Neuronal stem cell (in vitro differentiated cells): ENCODE measurements at regions not wholly inside any gene's neighbourhood (a gene's known extent, or its start where the extent isn't known, plus 50 kb on each side); places are given as distances from the start of the nearest gene placed in this dataset.

Experiments used
- DNase-seq: peaks from one replicate; pipeline ENCODE4 v3.0.0-alpha.2; 2013; ENCODE audit warnings: low spot score
- H2AFZ ChIP-seq: one replicate; pipeline ENCODE4 v1.6.1; 2013; ENCODE audit warnings: mild to moderate bottlenecking, low read length, inconsistent platforms
- H2AK5ac ChIP-seq: 2 replicates; pipeline ENCODE4 v1.6.1; 2013; ENCODE audit warnings: low read depth, mild to moderate bottlenecking, inconsistent platforms, low read length, moderate library complexity, mixed read lengths
- H2BK120ac ChIP-seq: 2 replicates; pipeline ENCODE4 v1.6.1; 2013; ENCODE audit warnings: low read depth, mild to moderate bottlenecking, inconsistent platforms, low read length, moderate library complexity, mixed read lengths
- H2BK12ac ChIP-seq: one replicate; pipeline ENCODE4 v1.6.1; 2013; ENCODE audit warnings: low read length, inconsistent platforms
- H2BK15ac ChIP-seq: 2 replicates; pipeline ENCODE4 v1.6.1; 2013; ENCODE audit warnings: mild to moderate bottlenecking, low read length, inconsistent platforms, mixed read lengths
- H2BK5ac ChIP-seq: one replicate; pipeline ENCODE4 v1.6.1; 2013; ENCODE audit warnings: inconsistent platforms, mild to moderate bottlenecking, low read length, moderate library complexity
- H3K14ac ChIP-seq: one replicate; pipeline ENCODE4 v1.6.1; 2013; ENCODE audit warnings: low read length, inconsistent platforms
- H3K18ac ChIP-seq: 2 replicates; pipeline ENCODE4 v1.6.1; 2013; ENCODE audit warnings: low read length, inconsistent platforms
- H3K23ac ChIP-seq: 2 replicates; pipeline ENCODE4 v1.6.1; 2013; ENCODE audit warnings: low read depth, mild to moderate bottlenecking, mixed read lengths, low read length, inconsistent platforms; ENCODE audit not compliant: poor library complexity
- H3K27ac ChIP-seq: replicated peaks from 3 replicates; pipeline ENCODE4 v1.5.1; 2013; ENCODE audit warnings: low read length, inconsistent platforms
- H3K27me3 ChIP-seq, 3 experiments: 2 replicates each; pipeline ENCODE4 v1.6.1; 2013; ENCODE audit warnings: low read length in 3 of 3, mild to moderate bottlenecking in 2 of 3, inconsistent platforms in 1 of 3, low read depth in 1 of 3, mixed read lengths in 1 of 3, moderate library complexity in 1 of 3; ENCODE audit not compliant: control insufficient read depth in 3 of 3, insufficient read depth in 3 of 3
- H3K36me3 ChIP-seq, 2 donors: replicated peaks in 1 of 2; 2 replicates each; pipeline ENCODE4 v1.6.1; 2013; ENCODE audit warnings: low read length in 2 of 2; ENCODE audit not compliant: control insufficient read depth in 2 of 2, insufficient read depth in 2 of 2
- H3K4ac ChIP-seq: 2 replicates; pipeline ENCODE4 v1.6.1; 2013; ENCODE audit warnings: inconsistent platforms, mild to moderate bottlenecking, low read length, moderate library complexity
- H3K4me1 ChIP-seq, 2 donors: 1 replicate in 1 of 2; 2 replicates in 1 of 2; pipeline ENCODE4 v1.6.1; 2013; ENCODE audit warnings: low read length in 2 of 2, low read depth in 1 of 2; ENCODE audit not compliant: control insufficient read depth in 2 of 2, insufficient read depth in 1 of 2
- H3K4me2 ChIP-seq: one replicate; pipeline ENCODE4 v1.6.1; 2013; ENCODE audit warnings: mild to moderate bottlenecking, low read length, inconsistent platforms; ENCODE audit not compliant: insufficient read depth, poor library complexity, severe bottlenecking
- H3K4me3 ChIP-seq, 2 donors: 2 replicates each; pipeline ENCODE4 v1.5.1; 2013; ENCODE audit warnings: low read length in 2 of 2, mild to moderate bottlenecking in 2 of 2, inconsistent platforms in 1 of 2, moderate library complexity in 1 of 2
- H3K79me1 ChIP-seq: one replicate; pipeline ENCODE4 v1.6.1; 2013; ENCODE audit warnings: low read depth, mild to moderate bottlenecking, inconsistent platforms, low read length, moderate library complexity
- H3K9ac ChIP-seq: one replicate; pipeline ENCODE4 v1.6.1; 2013; ENCODE audit warnings: mild to moderate bottlenecking, low read depth, low read length, inconsistent platforms; ENCODE audit not compliant: poor library complexity
- H3K9me3 ChIP-seq, 2 donors: replicated peaks in 1 of 2; 2 replicates each; pipeline versions ENCODE3 to v1.6.1; 2013; ENCODE audit warnings: low read length in 2 of 2, mild to moderate bottlenecking in 2 of 2, inconsistent platforms in 1 of 2, low read depth in 1 of 2, mixed read lengths in 1 of 2, moderate library complexity in 1 of 2; ENCODE audit not compliant: control insufficient read depth in 2 of 2, insufficient read depth in 1 of 2
- H4K8ac ChIP-seq: one replicate; pipeline ENCODE4 v1.6.1; 2013; ENCODE audit warnings: low read depth, mild to moderate bottlenecking, inconsistent platforms, low read length, moderate library complexity
- H4K91ac ChIP-seq: one replicate; pipeline ENCODE4 v1.6.1; 2013; ENCODE audit warnings: low read length, low read depth, mild to moderate bottlenecking, inconsistent platforms; ENCODE audit not compliant: poor library complexity
- WGBS, 2 donors: extraction: QIAGEN DNeasy Blood & Tissue Kit; methylation state at CpG; one replicate each; pipeline ENCODE4 v1.1.7; 2013; ENCODE audit warnings: missing lambda C conversion rate in 2 of 2, mixed read lengths in 1 of 2; ENCODE audit not compliant: insufficient read length in 2 of 2, insufficient replicate concordance in 1 of 2; ENCODE audit errors: extremely low coverage in 2 of 2; 5-methylcytosine and 5-hydroxymethylcytosine counted together

- H2AFZ ChIP-seq = no peak overlapping the region
- no peak overlapping the region for H3K4ac ChIP-seq
- no peak overlapping the region for H3K9ac ChIP-seq
- H3K4me2 ChIP-seq = no peak overlapping the region
- H3K9me3 ChIP-seq = no peaks in the 10 kb centered on the region
- no peak overlapping the region for H3K14ac ChIP-seq
- no peak for DNase-seq
- no peaks in the 10 kb centered on the region for H3K27me3 ChIP-seq
- no peak overlapping the region for H4K8ac ChIP-seq
- H3K36me3 ChIP-seq = no peaks in the 10 kb centered on the region
- H2BK15ac ChIP-seq = no peak overlapping the region
- no peak overlapping the region for H3K23ac ChIP-seq
- H2AK5ac ChIP-seq = no peak overlapping the region
- no peak overlapping the region for H4K91ac ChIP-seq
- no peak overlapping the region for H2BK120ac ChIP-seq
- no peaks in the 10 kb centered on the region for H3K4me1 ChIP-seq
- no peak overlapping the region for H3K4me3 ChIP-seq
- H2BK12ac ChIP-seq = no peak overlapping the region
- no peaks in the 10 kb centered on the region for H3K79me1 ChIP-seq
- no peak overlapping the region for H3K18ac ChIP-seq
- no peak overlapping the region for H3K27ac ChIP-seq
- H2BK5ac ChIP-seq = no peak overlapping the region
Measured at GRCh38 chr5:97923496-97923895, 740.4 kb upstream of the RIOK2 start.

GRCh38 chr5:97923997-97924396, 741.0 kb upstream of the RIOK2 start:
- Histone ChIP-seq H2AFZ (no peak overlapping the region), H3K4me2 (no peak overlapping the region), H2BK5ac (no peak overlapping the region), H3K27me3 (no peaks in the 10 kb centered on the region), H4K8ac (no peak overlapping the region), H3K9me3 (no peaks in the 10 kb centered on the region), H3K4me1 (no peaks in the 10 kb centered on the region), H3K27ac (no peak overlapping the region), H3K79me1 (no peaks in the 10 kb centered on the region), H3K4ac (no peak overlapping the region), H4K91ac (no peak overlapping the region), H2BK120ac (no peak overlapping the region), H2BK12ac (no peak overlapping the region), H3K14ac (no peak overlapping the region), H3K23ac (no peak overlapping the region), H3K4me3 (no peak overlapping the region), H3K18ac (no peak overlapping the region), H2AK5ac (no peak overlapping the region), H3K9ac (no peak overlapping the region), H2BK15ac (no peak overlapping the region), H3K36me3 (no peaks in the 10 kb centered on the region)
- no peak for DNase-seq
- WGBS, 2 donors = no CpG with 5 or more reads among the region's 1 CpG

DNA sequence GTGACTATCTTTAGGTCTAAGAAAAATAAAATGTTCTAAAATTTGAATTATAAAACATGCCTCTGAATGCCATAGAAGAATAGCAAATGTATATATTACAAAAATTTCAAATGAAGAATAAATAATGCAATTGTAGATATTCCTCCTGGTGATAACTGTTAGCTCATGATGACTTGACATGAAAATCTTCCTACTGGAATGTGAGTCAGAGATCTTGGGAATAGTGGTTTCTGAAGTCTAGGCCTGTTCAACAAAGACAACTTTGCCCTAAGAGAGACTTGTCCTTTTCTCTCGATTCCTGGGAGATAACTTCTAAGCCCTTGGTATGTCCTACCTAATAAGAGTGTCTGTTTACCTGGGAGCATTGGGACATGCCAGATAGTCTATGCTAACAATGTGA, 746.3 kb upstream of the RIOK2 start:
- Histone ChIP-seq H4K8ac (no peak overlapping the region), H3K9me3 (no peaks in the 10 kb centered on the region), H3K4me1 (no peaks in the 10 kb centered on the region), H3K79me1 (no peaks in the 10 kb centered on the region), H3K23ac (no peak overlapping the region), H3K18ac (no peak overlapping the region), H3K4me2 (no peak overlapping the region), H2AK5ac (no peak overlapping the region), H2BK15ac (no peak overlapping the region), H3K36me3 (no peaks in the 10 kb centered on the region), H3K4ac (no peak overlapping the region), H3K14ac (no peak overlapping the region), H2AFZ (no peak overlapping the region), H3K4me3 (no peak overlapping the region), H2BK120ac (no peak overlapping the region), H3K27ac (no peak overlapping the region), H2BK5ac (no peak overlapping the region), H3K9ac (no peak overlapping the region), H4K91ac (no peak overlapping the region), H2BK12ac (no peak overlapping the region), H3K27me3 (no peaks in the 10 kb centered on the region)
- DNase-seq = no peak
- no CpG with 5 or more reads among the region's 1 CpG for WGBS, 2 donors

- no peak overlapping the region for H2BK120ac ChIP-seq
- no peak overlapping the region for H4K91ac ChIP-seq
- no peak overlapping the region for H3K18ac ChIP-seq
Measured at GRCh38 chr5:97931829-97932228, 748.8 kb upstream of the RIOK2 start.

More at GRCh38 chr5:97931829-97932228, 748.8 kb upstream of the RIOK2 start:
- no peak overlapping the region for H3K4me2 ChIP-seq
- no peak overlapping the region for H3K4me3 ChIP-seq
- H3K27ac ChIP-seq = no peak overlapping the region
- DNase-seq = no peak
- H3K9me3 ChIP-seq = no peaks in the 10 kb centered on the region
- no peak overlapping the region for H4K8ac ChIP-seq
- H3K27me3 ChIP-seq = no peaks in the 10 kb centered on the region
- H3K79me1 ChIP-seq = no peaks in the 10 kb centered on the region
- H2BK12ac ChIP-seq = no peak overlapping the region
- H2AFZ ChIP-seq = no peak overlapping the region
- no peak overlapping the region for H2BK5ac ChIP-seq
- no peak overlapping the region for H3K23ac ChIP-seq
- no peak overlapping the region for H2BK15ac ChIP-seq
- H3K14ac ChIP-seq = no peak overlapping the region
- peaks cover 0 to 2% of the 10 kb centered on the region in 2 donors for H3K4me1 ChIP-seq
- no peak overlapping the region for H3K9ac ChIP-seq
- no peaks in the 10 kb centered on the region for H3K36me3 ChIP-seq
- H2AK5ac ChIP-seq = no peak overlapping the region
- H3K4ac ChIP-seq = no peak overlapping the region
